MCF 10A (cell line): ENCODE measurements at regions not wholly inside any gene's neighbourhood (a gene's known extent, or its start where the extent isn't known, plus 50 kb on each side); places are given as distances from the start of the nearest gene placed in this dataset.

Source experiments
- BruUV-seq: library from RNA; stranded (reverse); fragments of 400-500 nt; replicated peaks from 2 replicates; lab custom pipeline; 2021; lab: Mats Ljungman, UMichigan
- CTCF ChIA-PET: fragments of 300-600 bp; sonication (Branson Sonifier 250); formaldehyde crosslinking; extraction: SDS; loops from one replicate; lab custom pipeline; 2021; ENCODE audit warnings: antibody characterized with exemption, inconsistent platforms; lab: Yijun Ruan, JAX
- POLR2A ChIA-PET: fragments of 300-600, 350-650 bp; sonication (Branson Sonifier 250); formaldehyde crosslinking; extraction: SDS; loops from one replicate; lab custom pipeline; 2020; ENCODE audit warnings: antibody characterized with exemption, inconsistent platforms; lab: Yijun Ruan, JAX
- DNase-seq: peaks from one replicate; pipeline ENCODE4 v3.0.0-alpha.2; 2018; ENCODE audit not compliant: unreplicated experiment
- H3K27ac Mint-ChIP-seq: one replicate; pipeline ENCODE4 v1.8.0; 2022; ENCODE audit warnings: mild to moderate bottlenecking, low read depth, mixed read lengths; ENCODE audit not compliant: unreplicated experiment
- H3K27me3 Mint-ChIP-seq: one replicate; pipeline ENCODE4 v1.8.0; 2022; ENCODE audit warnings: mixed read lengths; ENCODE audit not compliant: insufficient read depth, unreplicated experiment
- H3K36me3 Mint-ChIP-seq: one replicate; pipeline ENCODE4 v1.8.0; 2022; ENCODE audit warnings: mild to moderate bottlenecking, moderate library complexity, mixed read lengths; ENCODE audit not compliant: insufficient read depth, unreplicated experiment
- H3K4me1 Mint-ChIP-seq: one replicate; pipeline ENCODE4 v1.8.0; 2022; ENCODE audit warnings: mixed read lengths; ENCODE audit not compliant: insufficient read depth, unreplicated experiment
- H3K4me3 Mint-ChIP-seq: one replicate; pipeline ENCODE4 v1.8.0; 2022; ENCODE audit warnings: mild to moderate bottlenecking, moderate library complexity, mixed read lengths; ENCODE audit not compliant: unreplicated experiment
- H3K9me3 Mint-ChIP-seq: one replicate; pipeline ENCODE4 v1.8.0; 2022; ENCODE audit warnings: mixed read lengths; ENCODE audit not compliant: unreplicated experiment
- CTCF ChIP-seq: fragments of 200-600 bp; IDR thresholded peaks from one replicate; pipeline ENCODE4 v1.8.0; 2022; ENCODE audit warnings: antibody characterized with exemption, mild to moderate bottlenecking; ENCODE audit not compliant: unreplicated experiment
- intact Hi-C: fragments of 100-400 bp; cut with micrococcal nuclease; formaldehyde crosslinking; loops from 2 replicates; pipeline ENCODE4 v1.14.1; 2022

- ChIA-PET CTCF (no interaction called here), POLR2A (no interaction called here)
- DNase-seq: no peak
- BruUV-seq: no TSS peak
- H3K27me3 Mint-ChIP-seq: no peaks in the 10 kb centered on the region
- no peak overlapping the region for H3K27ac Mint-ChIP-seq
- H3K36me3 Mint-ChIP-seq: no peaks in the 10 kb centered on the region
- H3K4me1 Mint-ChIP-seq: no peaks in the 10 kb centered on the region
- no peak for TF ChIP-seq CTCF
- no peaks in the 10 kb centered on the region for H3K9me3 Mint-ChIP-seq
- no peak overlapping the region for H3K4me3 Mint-ChIP-seq
- intact Hi-C loops: no loop called here
Observed at GRCh38 chr6:121581327-121581726, 145.9 kb downstream of the GJA1 start.

- POLR2A ChIA-PET: no interaction called here
- no peaks in the 10 kb centered on the region for H3K27me3 Mint-ChIP-seq
- no peaks in the 10 kb centered on the region for H3K36me3 Mint-ChIP-seq
- DNase-seq: no peak
- no peaks in the 10 kb centered on the region for H3K9me3 Mint-ChIP-seq
- no peak overlapping the region for H3K27ac Mint-ChIP-seq
- TF ChIP-seq CTCF: no peak
- CTCF ChIA-PET: no interaction called here
- intact Hi-C loops: no loop called here
- no peak overlapping the region for H3K4me3 Mint-ChIP-seq
- no TSS peak for BruUV-seq
- H3K4me1 Mint-ChIP-seq: no peaks in the 10 kb centered on the region
Observed at GRCh38 chr6:121582262-121582661, 146.8 kb downstream of the GJA1 start.

GRCh38 chr6:121584586-121585369 lies 149.3 kb downstream of the GJA1 start:
- CTCF ChIA-PET: interaction anchor here (0.7 kb wide), 1 partner anchor 670 kb away, joined by 4 read pairs; no protein-coding TSS in a partner anchor
- no peak for DNase-seq
- H3K4me3 Mint-ChIP-seq: no peak overlapping the region
- POLR2A ChIA-PET: interaction anchor here (0.7 to 0.8 kb wide), 2 partner anchors 10 to 453 kb away, joined by 3 read pairs; no protein-coding TSS in a partner anchor
- intact Hi-C loops: no loop called here
- TF ChIP-seq CTCF: no peak
- no peaks in the 10 kb centered on the region for H3K27me3 Mint-ChIP-seq
- no peak overlapping the region for H3K27ac Mint-ChIP-seq
- H3K9me3 Mint-ChIP-seq: no peaks in the 10 kb centered on the region
- no peaks in the 10 kb centered on the region for H3K36me3 Mint-ChIP-seq
- BruUV-seq: no TSS peak
- H3K4me1 Mint-ChIP-seq: no peaks in the 10 kb centered on the region

GRCh38 chr6:121590438-121590837 lies 155.0 kb downstream of the GJA1 start:
- no peak for TF ChIP-seq CTCF
- intact Hi-C loops: no loop called here
- Mint-ChIP-seq H3K4me1 (peaks cover 10% of the 10 kb centered on the region), H3K4me3 (no peak overlapping the region), H3K9me3 (no peaks in the 10 kb centered on the region), H3K27me3 (no peaks in the 10 kb centered on the region), H3K27ac (no peak overlapping the region), H3K36me3 (no peaks in the 10 kb centered on the region)
- no peak for DNase-seq
- ChIA-PET CTCF (interaction anchor here (0.6 kb wide), 1 partner anchor 447 kb away, joined by 3 read pairs; no protein-coding TSS in a partner anchor), POLR2A (interaction anchor here (0.6 to 1.0 kb wide), 4 partner anchors 15 to 190 kb away, joined by 3 read pairs; no protein-coding TSS in a partner anchor)
- no TSS peak for BruUV-seq
